ENCODE measurements at regions not wholly inside any gene's neighbourhood (a gene's known extent, or its start where the extent isn't known, plus 50 kb on each side); places are given as distances from the start of the nearest gene placed in this dataset.

DNA sequence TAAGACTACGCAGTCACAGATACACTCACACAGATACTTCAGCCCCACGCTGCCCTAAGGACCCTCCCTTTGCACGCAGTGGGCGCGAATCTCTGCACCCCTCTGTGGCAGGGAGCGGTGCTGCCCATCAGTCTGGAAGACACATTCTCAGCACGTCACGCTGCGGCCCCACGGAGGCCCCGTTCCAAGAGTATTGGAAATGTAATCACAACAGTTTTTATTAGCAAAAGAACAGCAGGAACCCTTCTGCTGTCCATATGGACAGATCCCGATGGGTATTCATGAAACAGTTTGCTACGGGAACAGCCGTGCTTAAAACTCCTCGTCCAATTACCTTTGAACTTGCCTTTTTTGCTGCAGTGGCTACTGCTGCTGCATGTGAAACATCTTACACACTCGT lies 131.0 kb downstream of the RPS24 start:
- Histone ChIP-seq H3K9ac (no peak overlapping the region), H3K27me3 (ENCODE audit: insufficient read depth) (no peaks in the 10 kb centered on the region), H3K79me2 (ENCODE audit: insufficient read depth) (no peaks in the 10 kb centered on the region), H3K36me3 (replicated peaks in 1 of 2; ENCODE audit: control insufficient read depth in 1 of 2, insufficient read depth in 2 of 2, low read length in 1 of 2) (no peaks in the 10 kb centered on the region), H3F3A (replicated peaks; ENCODE audit: insufficient read depth) (peaks cover 2% of the 10 kb centered on the region), H3K4me3 (ENCODE audit: low read depth in 2 of 2, low read length in 1 of 2) (no peak overlapping the region), H3K9me2 (no peaks in the 10 kb centered on the region), H3K4me1 (ENCODE audit: control insufficient read depth in 1 of 2, insufficient read depth in 2 of 2, low read depth in 1 of 2, low read length in 1 of 2) (peaks cover 2 to 6% of the 10 kb centered on the region in 2 experiments; a peak in 2 of 4 replicates), H2AFZ (ENCODE audit: low read depth) (no peak overlapping the region), H3K4me2 (no peak overlapping the region), H4K20me1 (ENCODE audit: insufficient read depth) (no peaks in the 10 kb centered on the region), H3K27ac (ENCODE audit: low read depth in 2 of 2, low read length in 1 of 2) (no peak overlapping the region), H3K9me3 (no peaks in the 10 kb centered on the region)
- ChIA-PET CTCF (interaction anchor here (0.9 to 11.8 kb wide), 3 partner anchors 10 to 117 kb away, joined by 3 to 122 read pairs (median 4); no protein-coding TSS in a partner anchor), POLR2A (no interaction called here)
- DNase-seq: no peak
- 80% methylated on average over 11 of the region's 16 CpGs for WGBS (ENCODE audit: low lambda C conversion rate)
- TF ChIP-seq RXRA (IDR thresholded peaks at IDR 0.05; ENCODE audit: borderline replicate concordance, low read depth) (no peak), RCOR1 (IDR thresholded peaks at IDR 0.05; ENCODE audit: low read length) (no peak), GABPA (IDR thresholded peaks at IDR 0.05; ENCODE audit: low read depth) (no peak), NRF1 (IDR thresholded peaks at IDR 0.05; ENCODE audit: low read depth, low read length) (no peak), PBX3 (IDR thresholded peaks at IDR 0.05) (no peak), FOXJ3 (CRISPR knock-in tag; IDR thresholded peaks at IDR 0.05) (no peak)

GRCh38 chr10:78165172-78165571 lies 131.5 kb downstream of the RPS24 start:
- Histone ChIP-seq H3K4me1 (ENCODE audit: control insufficient read depth in 1 of 2, insufficient read depth in 2 of 2, low read depth in 1 of 2, low read length in 1 of 2) (peaks cover 6% of the 10 kb centered on the region in 2 experiments; a peak in 2 of 4 replicates), H3F3A (replicated peaks; ENCODE audit: insufficient read depth) (peaks cover 4% of the 10 kb centered on the region), H3K9me3 (no peaks in the 10 kb centered on the region), H3K36me3 (replicated peaks in 1 of 2; ENCODE audit: control insufficient read depth in 1 of 2, insufficient read depth in 2 of 2, low read length in 1 of 2) (no peaks in the 10 kb centered on the region), H4K20me1 (ENCODE audit: insufficient read depth) (no peaks in the 10 kb centered on the region), H3K79me2 (ENCODE audit: insufficient read depth) (no peaks in the 10 kb centered on the region), H3K27ac (ENCODE audit: low read depth in 2 of 2, low read length in 1 of 2) (no peak overlapping the region), H3K4me3 (ENCODE audit: low read depth in 2 of 2, low read length in 1 of 2) (no peak overlapping the region), H3K9me2 (no peaks in the 10 kb centered on the region), H3K4me2 (no peak overlapping the region), H2AFZ (ENCODE audit: low read depth) (no peak overlapping the region), H3K27me3 (ENCODE audit: insufficient read depth) (no peaks in the 10 kb centered on the region), H3K9ac (no peak overlapping the region)
- ChIA-PET POLR2A (no interaction called here), CTCF (interaction anchor here (0.6 to 11.8 kb wide), 4 partner anchors 10 to 118 kb away, joined by 3 to 122 read pairs (median 4); no protein-coding TSS in a partner anchor)
- DNase-seq: no peak
- TF ChIP-seq RCOR1 (IDR thresholded peaks at IDR 0.05; ENCODE audit: low read length) (no peak), MEF2A (IDR thresholded peaks at IDR 0.05; ENCODE audit: borderline replicate concordance, low read depth) (no peak), JUND (IDR thresholded peaks at IDR 0.05) (no peak), NRF1 (IDR thresholded peaks at IDR 0.05; ENCODE audit: low read depth, low read length) (no peak), GATA2 (CRISPR knock-in tag; IDR thresholded peaks at IDR 0.05) (no peak), FOXJ3 (CRISPR knock-in tag; IDR thresholded peaks at IDR 0.05) (no peak), NFIC (IDR thresholded peaks at IDR 0.05; ENCODE audit: borderline replicate concordance) (no peak), FOXM1 (IDR thresholded peaks at IDR 0.05; ENCODE audit: low read depth) (no peak), MXI1 (IDR thresholded peaks at IDR 0.05; ENCODE audit: low read depth, low read length) (no peak), USF1 (IDR thresholded peaks at IDR 0.05; ENCODE audit: borderline replicate concordance, low read depth) (no peak), GABPA (IDR thresholded peaks at IDR 0.05; ENCODE audit: low read depth) (no peak), FOSL2 (IDR thresholded peaks at IDR 0.05; ENCODE audit: borderline replicate concordance, low read depth) (no peak), CTCF (IDR thresholded peaks at IDR 0.05) (no peak), TEAD4 (IDR thresholded peaks at IDR 0.05; ENCODE audit: borderline replicate concordance, insufficient read depth) (no peak), TCF12 (IDR thresholded peaks at IDR 0.05) (no peak), ELF1 (IDR thresholded peaks at IDR 0.05) (no peak), CHD2 (IDR thresholded peaks at IDR 0.05; ENCODE audit: low read length, partially characterized antibody) (no peak)
- TF ChIP-seq, protein P1, sequence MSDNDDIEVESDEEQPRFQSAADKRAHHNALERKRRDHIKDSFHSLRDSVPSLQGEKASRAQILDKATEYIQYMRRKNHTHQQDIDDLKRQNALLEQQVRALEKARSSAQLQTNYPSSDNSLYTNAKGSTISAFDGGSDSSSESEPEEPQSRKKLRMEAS (IDR thresholded peaks at IDR 0.05; ENCODE audit: low read depth): no peak
- 60% methylated on average over 4 of the region's 4 CpGs for WGBS (ENCODE audit: low lambda C conversion rate)
